Epithelial cell of proximal tubule (primary cell): ENCODE measurements at regions not wholly inside any gene's neighbourhood (a gene's known extent, or its start where the extent isn't known, plus 50 kb on each side); places are given as distances from the start of the nearest gene placed in this dataset.

ENCODE experiments used
- DNase-seq: peaks from one replicate; pipeline ENCODE4 v3.0.0-alpha.2; 2011; ENCODE audit warnings: low read depth
- H3K4me3 ChIP-seq: 2 replicates; pipeline ENCODE4 v1.5.1; 2011; ENCODE audit warnings: low read depth, mild to moderate bottlenecking, low read length
- TF ChIP-seq, protein P1 (sequence below): conservative IDR thresholded peaks from 2 replicates; pipeline ENCODE4 v1.5.1; 2012; ENCODE audit warnings: low read depth, mild to moderate bottlenecking, low read length

- no peak overlapping the region for H3K4me3 ChIP-seq
- DNase-seq: no peak
- TF ChIP-seq, protein P1, sequence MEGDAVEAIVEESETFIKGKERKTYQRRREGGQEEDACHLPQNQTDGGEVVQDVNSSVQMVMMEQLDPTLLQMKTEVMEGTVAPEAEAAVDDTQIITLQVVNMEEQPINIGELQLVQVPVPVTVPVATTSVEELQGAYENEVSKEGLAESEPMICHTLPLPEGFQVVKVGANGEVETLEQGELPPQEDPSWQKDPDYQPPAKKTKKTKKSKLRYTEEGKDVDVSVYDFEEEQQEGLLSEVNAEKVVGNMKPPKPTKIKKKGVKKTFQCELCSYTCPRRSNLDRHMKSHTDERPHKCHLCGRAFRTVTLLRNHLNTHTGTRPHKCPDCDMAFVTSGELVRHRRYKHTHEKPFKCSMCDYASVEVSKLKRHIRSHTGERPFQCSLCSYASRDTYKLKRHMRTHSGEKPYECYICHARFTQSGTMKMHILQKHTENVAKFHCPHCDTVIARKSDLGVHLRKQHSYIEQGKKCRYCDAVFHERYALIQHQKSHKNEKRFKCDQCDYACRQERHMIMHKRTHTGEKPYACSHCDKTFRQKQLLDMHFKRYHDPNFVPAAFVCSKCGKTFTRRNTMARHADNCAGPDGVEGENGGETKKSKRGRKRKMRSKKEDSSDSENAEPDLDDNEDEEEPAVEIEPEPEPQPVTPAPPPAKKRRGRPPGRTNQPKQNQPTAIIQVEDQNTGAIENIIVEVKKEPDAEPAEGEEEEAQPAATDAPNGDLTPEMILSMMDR: no peak
Measured at GRCh38 chr7:104963991-104964385, 50.0 kb upstream of the KMT2E start.
